GM12873 (cell line): ENCODE measurements at regions not wholly inside any gene's neighbourhood (a gene's known extent, or its start where the extent isn't known, plus 50 kb on each side); places are given as distances from the start of the nearest gene placed in this dataset.
A peak's percentile ranks its signal among the peaks of the same experiment; 100 is the strongest.

Experiments used
- TF ChIP-seq, protein P1 (sequence below): IDR thresholded peaks from 2 replicates; pipeline ENCODE4 v1.5.1; 2012; ENCODE audit warnings: low read depth, mild to moderate bottlenecking, moderate library complexity, low read length, control low read depth; ENCODE audit not compliant: insufficient read depth; ENCODE audit errors: missing control alignments

DNA sequence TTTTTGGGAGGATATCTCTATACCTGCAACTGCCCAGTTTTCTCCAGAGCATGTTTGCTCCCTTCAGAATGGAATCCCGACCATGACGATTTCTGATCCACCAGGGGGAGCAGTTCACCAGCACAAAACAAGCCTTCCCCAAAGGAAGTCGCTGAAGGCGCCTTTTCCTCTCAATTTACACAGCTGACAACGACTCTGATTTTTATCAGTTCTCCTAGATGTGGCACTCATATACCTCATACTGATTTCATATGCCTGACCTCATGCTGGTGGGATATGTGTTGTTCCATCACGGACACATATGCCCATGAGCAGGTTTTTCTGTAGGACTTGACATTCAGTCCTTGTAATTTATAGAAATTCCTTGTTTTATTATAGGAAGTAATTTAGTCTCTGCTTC is 1028.2 kb downstream of the MCTP2 start:
- TF ChIP-seq, protein P1, sequence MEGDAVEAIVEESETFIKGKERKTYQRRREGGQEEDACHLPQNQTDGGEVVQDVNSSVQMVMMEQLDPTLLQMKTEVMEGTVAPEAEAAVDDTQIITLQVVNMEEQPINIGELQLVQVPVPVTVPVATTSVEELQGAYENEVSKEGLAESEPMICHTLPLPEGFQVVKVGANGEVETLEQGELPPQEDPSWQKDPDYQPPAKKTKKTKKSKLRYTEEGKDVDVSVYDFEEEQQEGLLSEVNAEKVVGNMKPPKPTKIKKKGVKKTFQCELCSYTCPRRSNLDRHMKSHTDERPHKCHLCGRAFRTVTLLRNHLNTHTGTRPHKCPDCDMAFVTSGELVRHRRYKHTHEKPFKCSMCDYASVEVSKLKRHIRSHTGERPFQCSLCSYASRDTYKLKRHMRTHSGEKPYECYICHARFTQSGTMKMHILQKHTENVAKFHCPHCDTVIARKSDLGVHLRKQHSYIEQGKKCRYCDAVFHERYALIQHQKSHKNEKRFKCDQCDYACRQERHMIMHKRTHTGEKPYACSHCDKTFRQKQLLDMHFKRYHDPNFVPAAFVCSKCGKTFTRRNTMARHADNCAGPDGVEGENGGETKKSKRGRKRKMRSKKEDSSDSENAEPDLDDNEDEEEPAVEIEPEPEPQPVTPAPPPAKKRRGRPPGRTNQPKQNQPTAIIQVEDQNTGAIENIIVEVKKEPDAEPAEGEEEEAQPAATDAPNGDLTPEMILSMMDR, result peak; percentile 71

DNA sequence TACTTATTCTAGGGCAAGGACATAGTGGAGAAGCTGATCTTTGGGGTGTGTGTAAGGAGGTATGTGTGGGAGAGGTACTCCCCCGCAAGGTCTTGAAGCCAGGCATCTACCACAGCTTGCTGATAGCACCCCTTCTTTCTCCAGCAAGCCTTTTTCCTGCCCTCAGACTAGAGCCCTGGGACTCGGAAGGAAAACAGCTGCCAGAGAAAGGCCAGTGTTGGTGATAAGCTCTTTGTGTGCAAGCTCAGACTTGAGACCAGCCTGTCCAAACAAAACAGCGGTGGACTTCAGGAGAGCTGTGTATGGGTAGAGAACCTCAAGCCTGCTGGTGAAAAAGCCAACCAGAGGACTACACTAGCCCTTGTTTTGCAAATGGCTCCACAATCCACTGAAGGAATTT is 1028.6 kb downstream of the MCTP2 start:
- TF ChIP-seq, protein P1, result no peak

DNA sequence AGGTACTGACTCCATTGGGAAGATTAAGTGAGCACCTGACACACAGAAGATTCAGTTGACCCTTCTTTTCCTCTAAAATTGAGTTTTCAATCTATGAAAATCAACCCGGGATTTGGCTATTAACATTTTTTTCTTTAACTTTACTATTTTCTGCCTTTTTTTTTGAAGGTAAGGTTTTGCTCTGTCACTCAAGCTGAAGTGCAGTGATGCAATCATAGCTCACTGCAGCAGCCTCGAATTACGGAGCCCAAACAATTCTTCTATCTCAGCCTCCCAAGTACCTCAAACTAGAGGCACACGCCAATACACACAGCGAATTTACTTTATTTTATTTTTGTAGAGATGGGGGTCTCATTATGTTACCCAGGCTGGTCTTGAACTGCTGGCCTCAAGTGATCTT is 1029.5 kb downstream of the MCTP2 start:
- TF ChIP-seq, protein P1, result no peak

DNA sequence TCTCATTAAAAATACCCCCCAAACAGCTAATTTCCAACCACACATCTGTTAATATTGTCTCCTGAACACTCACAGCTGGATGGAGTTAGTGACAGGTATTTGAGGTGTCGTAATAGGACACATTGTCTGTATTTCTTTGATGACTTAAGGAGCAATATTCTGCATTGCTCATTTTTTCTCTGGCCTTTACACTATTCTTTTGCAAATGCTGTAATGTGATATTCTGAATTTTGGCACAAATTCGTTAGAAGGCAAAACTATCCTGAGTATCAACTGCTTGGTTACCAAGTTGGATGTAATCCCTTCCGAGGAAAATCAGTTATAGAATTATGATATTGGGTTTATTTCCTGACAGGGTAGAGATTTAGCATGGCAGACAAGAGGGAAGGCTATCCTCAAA is 1030.2 kb downstream of the MCTP2 start:
- TF ChIP-seq, protein P1, result no peak

DNA sequence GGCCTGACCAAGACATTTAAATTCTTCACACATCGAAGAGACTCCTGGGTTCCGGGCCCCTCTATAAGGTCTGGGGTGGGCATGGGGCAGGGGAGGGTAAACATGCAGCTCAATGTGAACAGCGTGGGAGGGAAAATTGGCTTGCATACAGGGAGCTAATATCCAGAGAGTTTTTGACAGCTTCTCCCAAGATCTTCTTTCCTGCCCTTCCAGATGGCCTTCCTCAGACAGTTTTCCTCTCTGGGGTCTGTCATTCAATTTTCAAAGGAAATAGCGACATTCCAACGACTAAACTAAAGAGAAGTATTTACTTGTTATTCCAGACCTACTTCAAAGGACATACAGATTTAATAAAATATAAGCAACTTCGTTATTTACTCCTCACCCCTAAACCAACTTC is 1030.6 kb downstream of the MCTP2 start:
- TF ChIP-seq, protein P1, result no peak

DNA sequence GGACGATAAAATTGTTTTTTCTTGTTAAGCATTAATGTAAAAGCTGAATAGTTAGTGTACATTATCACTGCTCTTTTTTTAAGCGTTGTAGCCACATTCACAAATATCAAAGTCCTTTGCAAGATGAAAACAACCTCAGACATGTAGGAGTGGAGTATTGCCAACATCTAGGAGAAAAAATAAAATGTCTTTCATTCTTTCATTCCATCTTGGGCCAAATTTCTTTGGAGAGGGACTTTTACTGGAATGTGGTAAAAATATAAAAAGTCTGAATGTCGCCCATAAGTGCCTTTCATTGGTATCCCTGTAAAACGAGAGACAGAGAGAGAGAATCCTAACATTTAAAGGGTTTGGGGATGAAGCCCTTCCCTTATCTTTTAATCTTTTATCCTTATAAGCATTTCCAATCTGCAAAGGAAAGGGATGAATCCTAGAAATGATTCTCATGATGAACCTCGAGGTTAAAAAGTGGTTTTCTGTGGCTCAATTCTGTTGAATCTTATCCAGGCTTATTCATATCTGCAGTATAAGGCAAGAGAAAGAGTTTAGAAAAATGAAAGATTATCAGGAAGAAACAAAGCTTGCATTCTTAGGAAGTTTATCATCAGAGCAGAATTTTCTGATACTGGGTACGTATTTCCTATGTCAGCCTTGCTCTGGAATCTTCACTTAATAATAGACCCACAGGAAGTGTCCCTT is 1031.7 kb downstream of the MCTP2 start:
- TF ChIP-seq, protein P1, result no peak

DNA sequence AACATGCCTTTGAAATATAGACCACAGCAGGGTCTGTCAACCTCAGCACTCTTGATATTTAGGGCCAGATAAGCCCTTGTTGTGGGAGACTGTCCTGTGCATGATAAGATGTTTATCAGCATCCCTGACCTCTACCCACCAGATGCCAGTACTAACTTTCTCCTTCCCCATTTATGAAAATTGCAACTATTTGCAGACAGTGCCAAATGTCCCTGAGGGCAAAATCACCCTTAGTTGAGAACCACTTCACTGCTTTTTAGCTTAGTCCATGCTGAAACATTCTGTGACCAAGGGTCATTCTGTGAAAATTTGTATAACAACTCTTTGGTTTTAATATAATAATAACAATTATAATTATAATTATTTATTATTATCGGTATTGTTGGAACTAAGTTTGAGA is 1032.4 kb downstream of the MCTP2 start:
- TF ChIP-seq, protein P1, result no peak
